Loucy (cell line): ENCODE measurements at regions not wholly inside any gene's neighbourhood (a gene's known extent, or its start where the extent isn't known, plus 50 kb on each side); places are given as distances from the start of the nearest gene placed in this dataset.

ENCODE experiments used
- CTCF ChIP-seq: fragments of 200-600 bp; sonication (generic); conservative IDR thresholded peaks from 2 replicates; pipeline ENCODE4 v1.5.1; 2014; ENCODE audit warnings: mild to moderate bottlenecking, antibody characterized with exemption, low read length
- EZH2phosphoT487 ChIP-seq: fragments of 200-600 bp; IDR thresholded peaks from 2 replicates; pipeline ENCODE4 v1.6.1; 2018; ENCODE audit warnings: antibody characterized with exemption, mild to moderate bottlenecking, moderate library complexity, borderline replicate concordance

DNA sequence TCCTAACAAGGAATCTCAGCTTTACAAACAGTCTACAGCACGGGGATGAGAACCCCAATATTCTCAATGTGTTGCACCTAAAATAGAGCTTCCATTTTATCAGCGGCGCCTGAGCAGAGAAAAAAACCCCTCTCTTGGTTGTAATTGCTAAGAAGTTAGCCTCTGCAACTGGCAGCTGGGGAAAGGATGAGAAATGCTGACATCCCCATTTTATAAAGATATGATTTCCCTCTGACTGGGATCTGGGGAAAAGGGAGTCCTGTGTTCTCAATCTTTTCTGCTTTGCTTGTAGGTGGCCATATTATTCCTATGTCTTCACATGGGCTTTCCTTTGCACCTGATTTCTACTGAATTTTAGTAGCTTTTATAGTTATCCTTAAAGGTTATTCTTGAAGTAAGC, 981.4 kb upstream of the DDX18 start:
- TF ChIP-seq CTCF (no peak), EZH2phosphoT487 (no peak)
